ENCODE measurements at regions not wholly inside any gene's neighbourhood (a gene's known extent, or its start where the extent isn't known, plus 50 kb on each side); places are given as distances from the start of the nearest gene placed in this dataset.

DNA sequence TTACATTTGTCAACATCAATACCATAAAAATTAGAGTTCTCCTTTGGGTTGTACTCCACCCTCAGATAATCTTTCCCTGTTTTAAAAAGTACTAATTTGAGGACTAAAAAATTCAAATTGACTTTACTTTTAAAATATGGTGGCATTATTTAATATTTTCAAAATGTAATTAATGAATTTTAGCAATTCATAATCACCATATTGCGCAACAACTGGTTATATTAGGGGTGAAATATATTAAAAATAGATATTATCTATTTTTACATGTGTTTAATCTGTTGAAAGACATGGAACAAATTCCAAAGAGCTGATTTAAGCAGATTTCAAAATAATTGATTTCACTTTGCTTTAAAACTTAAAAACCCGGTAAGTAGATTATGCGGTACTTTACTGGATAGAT lies 236.6 kb upstream of the NOL4 start:
- TF ChIP-seq, protein P1, sequence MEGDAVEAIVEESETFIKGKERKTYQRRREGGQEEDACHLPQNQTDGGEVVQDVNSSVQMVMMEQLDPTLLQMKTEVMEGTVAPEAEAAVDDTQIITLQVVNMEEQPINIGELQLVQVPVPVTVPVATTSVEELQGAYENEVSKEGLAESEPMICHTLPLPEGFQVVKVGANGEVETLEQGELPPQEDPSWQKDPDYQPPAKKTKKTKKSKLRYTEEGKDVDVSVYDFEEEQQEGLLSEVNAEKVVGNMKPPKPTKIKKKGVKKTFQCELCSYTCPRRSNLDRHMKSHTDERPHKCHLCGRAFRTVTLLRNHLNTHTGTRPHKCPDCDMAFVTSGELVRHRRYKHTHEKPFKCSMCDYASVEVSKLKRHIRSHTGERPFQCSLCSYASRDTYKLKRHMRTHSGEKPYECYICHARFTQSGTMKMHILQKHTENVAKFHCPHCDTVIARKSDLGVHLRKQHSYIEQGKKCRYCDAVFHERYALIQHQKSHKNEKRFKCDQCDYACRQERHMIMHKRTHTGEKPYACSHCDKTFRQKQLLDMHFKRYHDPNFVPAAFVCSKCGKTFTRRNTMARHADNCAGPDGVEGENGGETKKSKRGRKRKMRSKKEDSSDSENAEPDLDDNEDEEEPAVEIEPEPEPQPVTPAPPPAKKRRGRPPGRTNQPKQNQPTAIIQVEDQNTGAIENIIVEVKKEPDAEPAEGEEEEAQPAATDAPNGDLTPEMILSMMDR (IDR thresholded peaks at IDR 0.05; ENCODE audit: low read depth, low read length): no peak
- no peak overlapping the region for H3K4me3 ChIP-seq (ENCODE audit: low read depth, low read length)
- H3K27ac ChIP-seq: no peak overlapping the region
- DNase-seq: no peak
- H3K27me3 ChIP-seq (ENCODE audit: insufficient read depth, low read depth, severe bottlenecking): no peaks in the 10 kb centered on the region
- H3K9me3 ChIP-seq (ENCODE audit: severe bottlenecking): no peaks in the 10 kb centered on the region
- no peaks in the 10 kb centered on the region for H3K36me3 ChIP-seq

DNA sequence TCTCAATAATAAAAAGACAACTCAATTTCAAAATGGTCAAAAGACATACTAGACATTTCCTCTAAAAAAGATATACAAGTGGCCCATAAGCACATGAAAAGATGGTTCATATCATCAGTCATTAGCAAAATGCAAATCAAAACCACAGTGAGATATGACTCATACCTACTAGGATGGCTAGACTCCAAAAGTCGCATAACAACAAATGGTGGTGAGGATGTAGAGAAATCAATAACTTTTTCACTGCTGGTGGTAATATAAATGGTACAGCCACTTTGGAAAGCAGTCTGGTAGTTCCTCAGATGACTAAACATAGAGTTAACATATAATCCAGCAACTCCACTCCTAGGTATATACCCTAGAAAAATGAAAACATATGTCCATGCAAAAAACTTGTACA lies 242.3 kb upstream of the NOL4 start:
- H3K9me3 ChIP-seq (ENCODE audit: severe bottlenecking): no peaks in the 10 kb centered on the region
- no peaks in the 10 kb centered on the region for H3K36me3 ChIP-seq
- no peak overlapping the region for H3K4me3 ChIP-seq (ENCODE audit: low read depth, low read length)
- DNase-seq: no peak
- TF ChIP-seq, protein P1 (IDR thresholded peaks at IDR 0.05; ENCODE audit: low read depth, low read length): no peak
- no peak overlapping the region for H3K27ac ChIP-seq
- peaks cover 2% of the 10 kb centered on the region for H3K27me3 ChIP-seq (ENCODE audit: insufficient read depth, low read depth, severe bottlenecking)

DNA sequence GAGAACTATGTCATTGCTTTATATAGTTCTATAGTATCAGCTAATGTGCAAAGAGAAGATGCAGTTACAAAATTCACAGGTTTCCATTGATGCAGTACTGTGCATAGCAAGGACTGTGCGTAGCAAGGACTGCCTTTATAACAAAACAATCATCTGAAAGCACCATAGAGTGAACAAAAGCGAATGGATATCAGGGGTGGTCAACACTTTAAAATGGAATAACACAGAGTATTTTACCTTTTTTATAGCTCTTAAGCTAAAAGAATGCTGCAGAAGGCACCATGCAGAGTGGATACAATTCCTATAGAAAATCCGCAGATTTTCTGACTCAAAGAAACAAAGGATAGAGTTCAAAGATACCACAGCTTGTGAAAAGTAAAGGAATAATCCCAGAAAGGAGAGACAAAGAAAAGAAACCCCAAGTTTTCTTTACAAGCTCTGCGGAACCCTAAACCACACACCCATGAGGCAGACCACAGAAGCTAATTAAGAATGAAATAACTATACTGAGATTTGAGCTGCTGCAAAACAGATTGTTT lies 229.9 kb upstream of the DTNA start:
- no peak for DNase-seq
- Histone ChIP-seq H3K9me3 (ENCODE audit: severe bottlenecking) (no peaks in the 10 kb centered on the region), H3K27ac (no peak overlapping the region), H3K27me3 (ENCODE audit: insufficient read depth, low read depth, severe bottlenecking) (no peaks in the 10 kb centered on the region), H3K36me3 (no peaks in the 10 kb centered on the region), H3K4me3 (ENCODE audit: low read depth, low read length) (no peak overlapping the region)
- TF ChIP-seq, protein P1 (IDR thresholded peaks at IDR 0.05; ENCODE audit: low read depth, low read length): no peak

DNA sequence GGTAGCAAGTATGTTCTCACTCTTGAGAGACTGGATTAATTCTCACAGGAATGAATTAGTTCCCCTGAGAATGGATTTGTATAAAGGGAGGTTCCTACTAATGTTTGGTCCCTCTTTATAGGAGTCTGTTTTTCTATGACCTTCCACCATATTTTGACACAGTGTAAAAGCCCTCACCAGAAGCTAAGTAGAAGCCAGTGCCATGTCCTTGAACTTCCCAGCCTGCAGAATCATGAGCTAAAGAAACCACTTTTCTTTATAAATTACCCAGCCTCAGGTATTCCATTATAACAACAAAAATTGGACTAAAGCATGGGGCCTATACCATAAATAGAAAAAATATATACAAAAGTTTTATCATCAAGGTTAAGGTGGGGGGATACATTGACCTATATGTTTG lies 227.9 kb upstream of the DTNA start:
- Histone ChIP-seq H3K9me3 (ENCODE audit: severe bottlenecking) (no peaks in the 10 kb centered on the region), H3K4me3 (ENCODE audit: low read depth, low read length) (no peak overlapping the region), H3K27ac (no peak overlapping the region), H3K36me3 (no peaks in the 10 kb centered on the region), H3K27me3 (ENCODE audit: insufficient read depth, low read depth, severe bottlenecking) (no peaks in the 10 kb centered on the region)
- DNase-seq: no peak
- TF ChIP-seq, protein P1 (IDR thresholded peaks at IDR 0.05; ENCODE audit: low read depth, low read length): no peak

DNA sequence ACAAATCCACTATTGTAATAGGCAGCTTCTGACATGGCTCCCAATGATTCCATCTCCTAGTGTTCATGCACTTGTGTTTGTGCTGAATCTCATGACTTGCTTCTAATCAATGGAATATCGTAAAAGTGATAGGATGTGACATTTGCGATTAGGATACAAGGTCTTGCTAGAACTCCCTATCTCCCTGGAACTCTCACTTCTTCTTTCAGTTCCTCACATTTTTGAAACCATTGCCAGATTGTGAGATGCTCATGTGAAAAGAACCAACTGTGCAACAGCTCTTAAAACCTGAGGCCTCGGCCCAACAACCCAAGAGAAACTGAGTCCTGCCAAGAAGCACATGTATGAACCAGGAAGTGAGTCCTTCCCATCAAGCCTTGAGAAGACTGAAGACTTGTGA lies 226.9 kb upstream of the DTNA start:
- no peaks in the 10 kb centered on the region for H3K36me3 ChIP-seq
- DNase-seq: no peak
- no peak overlapping the region for H3K27ac ChIP-seq
- TF ChIP-seq, protein P1 (IDR thresholded peaks at IDR 0.05; ENCODE audit: low read depth, low read length): no peak
- H3K9me3 ChIP-seq (ENCODE audit: severe bottlenecking): no peaks in the 10 kb centered on the region
- no peaks in the 10 kb centered on the region for H3K27me3 ChIP-seq (ENCODE audit: insufficient read depth, low read depth, severe bottlenecking)
- H3K4me3 ChIP-seq (ENCODE audit: low read depth, low read length): no peak overlapping the region

DNA sequence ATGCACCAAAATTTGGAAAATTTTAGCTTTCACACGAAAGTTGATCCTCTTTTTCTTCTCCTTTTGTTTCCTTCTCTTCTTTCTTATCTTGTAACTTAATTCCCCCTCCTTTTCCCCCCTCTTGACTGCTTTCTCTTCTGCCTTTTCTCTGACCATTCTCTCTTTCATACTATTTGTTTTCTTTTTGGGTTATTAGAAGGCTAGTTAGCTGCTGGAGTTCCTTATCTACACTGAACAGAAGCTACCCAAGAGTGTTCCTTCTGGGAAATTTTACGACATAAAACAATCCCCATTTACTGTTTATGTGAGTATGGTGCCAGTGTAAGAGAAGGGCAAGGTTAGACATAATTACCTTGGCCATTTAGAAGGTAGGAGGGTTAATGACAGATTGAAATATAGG lies 218.4 kb upstream of the DTNA start:
- no peaks in the 10 kb centered on the region for H3K9me3 ChIP-seq (ENCODE audit: severe bottlenecking)
- H3K27me3 ChIP-seq (ENCODE audit: insufficient read depth, low read depth, severe bottlenecking): peaks cover 12% of the 10 kb centered on the region
- H3K36me3 ChIP-seq: no peaks in the 10 kb centered on the region
- TF ChIP-seq, protein P1 (IDR thresholded peaks at IDR 0.05; ENCODE audit: low read depth, low read length): no peak
- no peak overlapping the region for H3K27ac ChIP-seq
- no peak for DNase-seq
- no peak overlapping the region for H3K4me3 ChIP-seq (ENCODE audit: low read depth, low read length)
